ENCODE measurements at regions not wholly inside any gene's neighbourhood (a gene's known extent, or its start where the extent isn't known, plus 50 kb on each side); places are given as distances from the start of the nearest gene placed in this dataset.

DNA sequence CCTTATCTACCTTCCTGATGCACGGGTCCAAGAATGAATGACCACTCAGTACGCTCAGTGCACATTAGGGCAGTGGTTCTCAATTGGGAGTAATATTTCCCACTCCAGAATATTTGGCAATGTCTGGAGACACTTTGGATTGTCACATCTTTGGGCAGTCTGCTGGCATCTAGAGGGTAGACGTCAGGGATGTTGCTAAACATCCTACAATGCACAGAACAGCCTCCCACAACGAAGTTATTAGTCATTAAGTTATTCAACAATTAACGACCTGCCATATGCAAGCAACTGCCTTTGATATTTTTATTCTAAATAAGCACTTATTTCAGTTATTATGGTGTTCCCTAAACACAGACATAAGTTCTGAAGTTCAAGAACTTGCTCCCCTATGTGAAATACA, 669.3 kb downstream of the TOX3 start:
- no peak for DNase-seq (ENCODE audit: low spot score)
- H3F3A ChIP-seq (replicated peaks; ENCODE audit: low read depth): no peaks in the 10 kb centered on the region
- H3K4me1 ChIP-seq (ENCODE audit: insufficient read depth): 0 out of 2 replicates have a peak, but pooled peaks cover 4% of the 10 kb centered on the region
- H3K4me3 ChIP-seq: no peak overlapping the region
- no peak overlapping the region for H2AFZ ChIP-seq
- H3K4me1 Mint-ChIP-seq: peaks cover 18% of the 10 kb centered on the region
- no peak overlapping the region for H3K4me2 ChIP-seq
- H3K27ac Mint-ChIP-seq: no peak overlapping the region
- no peak for ATAC-seq
- H4K20me1 ChIP-seq (replicated peaks; ENCODE audit: insufficient read depth): no peaks in the 10 kb centered on the region
- H3K9me2 ChIP-seq (ENCODE audit: insufficient read depth): peaks cover 5% of the 10 kb centered on the region; the same call in 1 of the 2 replicates
- H3K27me3 ChIP-seq (ENCODE audit: insufficient read depth): no peaks in the 10 kb centered on the region
- H3K79me2 ChIP-seq (replicated peaks; ENCODE audit: insufficient read depth): no peaks in the 10 kb centered on the region
- H3K27me3 Mint-ChIP-seq (ENCODE audit: insufficient read depth, low read depth, poor library complexity): peaks cover 4% of the 10 kb centered on the region
- TF ChIP-seq, protein P1, sequence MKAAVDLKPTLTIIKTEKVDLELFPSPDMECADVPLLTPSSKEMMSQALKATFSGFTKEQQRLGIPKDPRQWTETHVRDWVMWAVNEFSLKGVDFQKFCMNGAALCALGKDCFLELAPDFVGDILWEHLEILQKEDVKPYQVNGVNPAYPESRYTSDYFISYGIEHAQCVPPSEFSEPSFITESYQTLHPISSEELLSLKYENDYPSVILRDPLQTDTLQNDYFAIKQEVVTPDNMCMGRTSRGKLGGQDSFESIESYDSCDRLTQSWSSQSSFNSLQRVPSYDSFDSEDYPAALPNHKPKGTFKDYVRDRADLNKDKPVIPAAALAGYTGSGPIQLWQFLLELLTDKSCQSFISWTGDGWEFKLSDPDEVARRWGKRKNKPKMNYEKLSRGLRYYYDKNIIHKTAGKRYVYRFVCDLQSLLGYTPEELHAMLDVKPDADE (IDR thresholded peaks at IDR 0.05): no peak
- TF ChIP-seq POLR2AphosphoS5 (IDR thresholded peaks at IDR 0.05; ENCODE audit: low read depth): no peak
- no peak for TF ChIP-seq EZH2phosphoT487 (IDR thresholded peaks at IDR 0.05; ENCODE audit: unreplicated experiment)
- H3K36me3 ChIP-seq (ENCODE audit: insufficient read depth): no peaks in the 10 kb centered on the region
- no peaks in the 10 kb centered on the region; the same call in 2 of the 3 replicates for H3K9me3 Mint-ChIP-seq
- no peak overlapping the region for H3K27ac ChIP-seq (ENCODE audit: low read depth)
- H3K36me3 Mint-ChIP-seq (ENCODE audit: low read depth): no peaks in the 10 kb centered on the region
- no peak overlapping the region for H3K4me3 Mint-ChIP-seq

DNA sequence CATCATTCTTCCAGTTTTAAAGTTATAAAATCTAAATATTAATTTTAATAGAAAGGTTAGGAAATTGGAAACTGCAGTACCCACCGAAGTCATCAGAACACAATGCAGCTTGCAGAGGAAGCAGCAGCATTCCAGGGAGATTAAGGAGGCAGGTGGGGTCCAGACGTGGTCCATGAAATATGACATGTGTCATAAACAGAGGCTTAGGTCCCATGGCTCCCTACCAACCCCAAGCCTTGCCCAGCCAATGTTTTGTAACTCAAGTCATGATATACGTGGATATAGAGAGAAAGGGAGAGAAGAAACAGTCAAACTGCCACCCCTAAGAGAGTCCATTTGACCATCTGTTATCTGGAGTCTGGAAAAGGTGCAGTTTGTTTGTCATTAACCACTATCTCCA, 670.0 kb downstream of the TOX3 start:
- H4K20me1 ChIP-seq (replicated peaks; ENCODE audit: insufficient read depth): no peaks in the 10 kb centered on the region
- H3K27ac Mint-ChIP-seq: no peak overlapping the region
- no peak overlapping the region for H2AFZ ChIP-seq
- no peaks in the 10 kb centered on the region for H3K36me3 Mint-ChIP-seq (ENCODE audit: low read depth)
- H3K9me2 ChIP-seq (ENCODE audit: insufficient read depth): peaks cover 5% of the 10 kb centered on the region; the same call in 1 of the 2 replicates
- no peak overlapping the region for H3K4me3 Mint-ChIP-seq
- no peaks in the 10 kb centered on the region; the same call in 2 of the 3 replicates for H3K9me3 Mint-ChIP-seq
- no peak overlapping the region for H3K4me2 ChIP-seq
- peaks cover 7% of the 10 kb centered on the region; the same call in 1 of the 2 replicates for H3K4me1 ChIP-seq (ENCODE audit: insufficient read depth)
- H3K4me3 ChIP-seq: no peak overlapping the region
- TF ChIP-seq ZNF331 (CRISPR knock-in tag; IDR thresholded peaks at IDR 0.05; ENCODE audit: low read depth) (no peak), POLR2AphosphoS5 (IDR thresholded peaks at IDR 0.05; ENCODE audit: low read depth) (no peak), JUNB (IDR thresholded peaks at IDR 0.05; ENCODE audit: unreplicated experiment) (no peak)
- TF ChIP-seq, protein P2, sequence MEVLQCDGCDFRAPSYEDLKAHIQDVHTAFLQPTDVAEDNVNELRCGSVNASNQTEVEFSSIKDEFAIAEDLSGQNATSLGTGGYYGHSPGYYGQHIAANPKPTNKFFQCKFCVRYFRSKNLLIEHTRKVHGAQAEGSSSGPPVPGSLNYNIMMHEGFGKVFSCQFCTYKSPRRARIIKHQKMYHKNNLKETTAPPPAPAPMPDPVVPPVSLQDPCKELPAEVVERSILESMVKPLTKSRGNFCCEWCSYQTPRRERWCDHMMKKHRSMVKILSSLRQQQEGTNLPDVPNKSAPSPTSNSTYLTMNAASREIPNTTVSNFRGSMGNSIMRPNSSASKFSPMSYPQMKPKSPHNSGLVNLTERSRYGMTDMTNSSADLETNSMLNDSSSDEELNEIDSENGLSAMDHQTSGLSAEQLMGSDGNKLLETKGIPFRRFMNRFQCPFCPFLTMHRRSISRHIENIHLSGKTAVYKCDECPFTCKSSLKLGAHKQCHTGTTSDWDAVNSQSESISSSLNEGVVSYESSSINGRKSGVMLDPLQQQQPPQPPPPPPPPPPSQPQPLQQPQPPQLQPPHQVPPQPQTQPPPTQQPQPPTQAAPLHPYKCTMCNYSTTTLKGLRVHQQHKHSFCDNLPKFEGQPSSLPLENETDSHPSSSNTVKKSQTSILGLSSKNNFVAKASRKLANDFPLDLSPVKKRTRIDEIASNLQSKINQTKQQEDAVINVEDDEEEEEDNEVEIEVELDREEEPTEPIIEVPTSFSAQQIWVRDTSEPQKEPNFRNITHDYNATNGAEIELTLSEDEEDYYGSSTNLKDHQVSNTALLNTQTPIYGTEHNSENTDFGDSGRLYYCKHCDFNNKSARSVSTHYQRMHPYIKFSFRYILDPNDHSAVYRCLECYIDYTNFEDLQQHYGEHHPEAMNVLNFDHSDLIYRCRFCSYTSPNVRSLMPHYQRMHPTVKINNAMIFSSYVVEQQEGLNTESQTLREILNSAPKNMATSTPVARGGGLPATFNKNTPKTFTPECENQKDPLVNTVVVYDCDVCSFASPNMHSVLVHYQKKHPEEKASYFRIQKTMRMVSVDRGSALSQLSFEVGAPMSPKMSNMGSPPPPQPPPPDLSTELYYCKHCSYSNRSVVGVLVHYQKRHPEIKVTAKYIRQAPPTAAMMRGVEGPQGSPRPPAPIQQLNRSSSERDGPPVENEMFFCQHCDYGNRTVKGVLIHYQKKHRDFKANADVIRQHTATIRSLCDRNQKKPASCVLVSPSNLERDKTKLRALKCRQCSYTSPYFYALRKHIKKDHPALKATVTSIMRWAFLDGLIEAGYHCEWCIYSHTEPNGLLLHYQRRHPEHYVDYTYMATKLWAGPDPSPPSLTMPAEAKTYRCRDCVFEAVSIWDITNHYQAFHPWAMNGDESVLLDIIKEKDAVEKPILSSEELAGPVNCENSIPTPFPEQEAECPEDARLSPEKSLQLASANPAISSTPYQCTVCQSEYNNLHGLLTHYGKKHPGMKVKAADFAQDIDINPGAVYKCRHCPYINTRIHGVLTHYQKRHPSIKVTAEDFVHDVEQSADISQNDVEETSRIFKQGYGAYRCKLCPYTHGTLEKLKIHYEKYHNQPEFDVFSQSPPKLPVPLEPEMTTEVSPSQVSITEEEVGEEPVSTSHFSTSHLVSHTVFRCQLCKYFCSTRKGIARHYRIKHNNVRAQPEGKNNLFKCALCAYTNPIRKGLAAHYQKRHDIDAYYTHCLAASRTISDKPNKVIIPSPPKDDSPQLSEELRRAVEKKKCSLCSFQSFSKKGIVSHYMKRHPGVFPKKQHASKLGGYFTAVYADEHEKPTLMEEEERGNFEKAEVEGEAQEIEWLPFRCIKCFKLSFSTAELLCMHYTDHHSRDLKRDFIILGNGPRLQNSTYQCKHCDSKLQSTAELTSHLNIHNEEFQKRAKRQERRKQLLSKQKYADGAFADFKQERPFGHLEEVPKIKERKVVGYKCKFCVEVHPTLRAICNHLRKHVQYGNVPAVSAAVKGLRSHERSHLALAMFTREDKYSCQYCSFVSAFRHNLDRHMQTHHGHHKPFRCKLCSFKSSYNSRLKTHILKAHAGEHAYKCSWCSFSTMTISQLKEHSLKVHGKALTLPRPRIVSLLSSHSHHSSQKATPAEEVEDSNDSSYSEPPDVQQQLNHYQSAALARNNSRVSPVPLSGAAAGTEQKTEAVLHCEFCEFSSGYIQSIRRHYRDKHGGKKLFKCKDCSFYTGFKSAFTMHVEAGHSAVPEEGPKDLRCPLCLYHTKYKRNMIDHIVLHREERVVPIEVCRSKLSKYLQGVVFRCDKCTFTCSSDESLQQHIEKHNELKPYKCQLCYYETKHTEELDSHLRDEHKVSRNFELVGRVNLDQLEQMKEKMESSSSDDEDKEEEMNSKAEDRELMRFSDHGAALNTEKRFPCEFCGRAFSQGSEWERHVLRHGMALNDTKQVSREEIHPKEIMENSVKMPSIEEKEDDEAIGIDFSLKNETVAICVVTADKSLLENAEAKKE (CRISPR knock-in tag; IDR thresholded peaks at IDR 0.05): no peak
- TF ChIP-seq, protein P1 (IDR thresholded peaks at IDR 0.05): no peak
- TF ChIP-seq, protein P3, sequence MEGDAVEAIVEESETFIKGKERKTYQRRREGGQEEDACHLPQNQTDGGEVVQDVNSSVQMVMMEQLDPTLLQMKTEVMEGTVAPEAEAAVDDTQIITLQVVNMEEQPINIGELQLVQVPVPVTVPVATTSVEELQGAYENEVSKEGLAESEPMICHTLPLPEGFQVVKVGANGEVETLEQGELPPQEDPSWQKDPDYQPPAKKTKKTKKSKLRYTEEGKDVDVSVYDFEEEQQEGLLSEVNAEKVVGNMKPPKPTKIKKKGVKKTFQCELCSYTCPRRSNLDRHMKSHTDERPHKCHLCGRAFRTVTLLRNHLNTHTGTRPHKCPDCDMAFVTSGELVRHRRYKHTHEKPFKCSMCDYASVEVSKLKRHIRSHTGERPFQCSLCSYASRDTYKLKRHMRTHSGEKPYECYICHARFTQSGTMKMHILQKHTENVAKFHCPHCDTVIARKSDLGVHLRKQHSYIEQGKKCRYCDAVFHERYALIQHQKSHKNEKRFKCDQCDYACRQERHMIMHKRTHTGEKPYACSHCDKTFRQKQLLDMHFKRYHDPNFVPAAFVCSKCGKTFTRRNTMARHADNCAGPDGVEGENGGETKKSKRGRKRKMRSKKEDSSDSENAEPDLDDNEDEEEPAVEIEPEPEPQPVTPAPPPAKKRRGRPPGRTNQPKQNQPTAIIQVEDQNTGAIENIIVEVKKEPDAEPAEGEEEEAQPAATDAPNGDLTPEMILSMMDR (conservative IDR thresholded peaks at IDR 0.05; ENCODE audit: low read depth in 2 of 2): no peak
- H3K4me1 Mint-ChIP-seq: peaks cover 24% of the 10 kb centered on the region
- DNase-seq (ENCODE audit: low spot score) (no peak), ATAC-seq (no peak)
- H3F3A ChIP-seq (replicated peaks; ENCODE audit: low read depth): no peaks in the 10 kb centered on the region
- H3K27me3 ChIP-seq (ENCODE audit: insufficient read depth): no peaks in the 10 kb centered on the region
- H3K27me3 Mint-ChIP-seq (ENCODE audit: insufficient read depth, low read depth, poor library complexity): peaks cover 4% of the 10 kb centered on the region
- H3K36me3 ChIP-seq (ENCODE audit: insufficient read depth): no peaks in the 10 kb centered on the region
- no peaks in the 10 kb centered on the region for H3K79me2 ChIP-seq (replicated peaks; ENCODE audit: insufficient read depth)
- no peak overlapping the region for H3K27ac ChIP-seq (ENCODE audit: low read depth)
